Endodermal cell (in vitro differentiated cells): ENCODE measurements at regions not wholly inside any gene's neighbourhood (a gene's known extent, or its start where the extent isn't known, plus 50 kb on each side); places are given as distances from the start of the nearest gene placed in this dataset.

Experiments
- DNase-seq: peaks from one replicate; pipeline ENCODE4 v3.0.0-alpha.2; 2017
- H3K27ac ChIP-seq: 2 replicates; pipeline ENCODE4 v1.5.1; 2013; ENCODE audit warnings: mild to moderate bottlenecking, low read depth, low read length, moderate library complexity
- H3K27me3 ChIP-seq: 2 replicates; pipeline ENCODE4 v1.6.1; 2013; ENCODE audit warnings: mild to moderate bottlenecking, low read length, moderate library complexity; ENCODE audit not compliant: insufficient read depth, control insufficient read depth, poor library complexity, severe bottlenecking
- H3K36me3 ChIP-seq: 2 replicates; pipeline ENCODE4 v1.7.0; 2013; ENCODE audit warnings: mild to moderate bottlenecking, low read length, moderate library complexity; ENCODE audit not compliant: control insufficient read depth, insufficient read depth
- H3K4me1 ChIP-seq: one replicate; pipeline ENCODE4 v1.7.0; 2013; ENCODE audit warnings: low read length; ENCODE audit not compliant: control insufficient read depth, insufficient read depth
- H3K4me3 ChIP-seq: 2 replicates; pipeline ENCODE4 v1.5.1; 2013; ENCODE audit warnings: mild to moderate bottlenecking, low read length, moderate library complexity
- H3K9ac ChIP-seq: 2 replicates; pipeline ENCODE4 v1.6.1; 2013; ENCODE audit warnings: mild to moderate bottlenecking, low read length, moderate library complexity; ENCODE audit not compliant: poor library complexity, severe bottlenecking; ENCODE audit errors: extremely low read depth
- H3K9me3 ChIP-seq: 2 replicates; pipeline ENCODE4 v1.6.1; 2013; ENCODE audit warnings: mild to moderate bottlenecking, low read length, moderate library complexity; ENCODE audit not compliant: control insufficient read depth
- H3K27ac Mint-ChIP-seq: 2 replicates; pipeline ENCODE4 v1.8.0; 2020; ENCODE audit warnings: mixed read lengths
- H3K27me3 Mint-ChIP-seq: 2 replicates; pipeline ENCODE4 v1.8.0; 2021; ENCODE audit warnings: mild to moderate bottlenecking, mixed read lengths; ENCODE audit not compliant: insufficient read depth
- H3K36me3 Mint-ChIP-seq: 2 replicates; pipeline ENCODE4 v1.8.0; 2020; ENCODE audit warnings: low read depth, mixed read lengths
- H3K4me1 Mint-ChIP-seq: 2 replicates; pipeline ENCODE4 v1.8.0; 2020; ENCODE audit warnings: mixed read lengths
- H3K4me3 Mint-ChIP-seq: 2 replicates; pipeline ENCODE4 v1.8.0; 2020; ENCODE audit warnings: mild to moderate bottlenecking, moderate library complexity, mixed read lengths
- H3K9me3 Mint-ChIP-seq: 2 replicates; pipeline ENCODE4 v1.8.0; 2020; ENCODE audit warnings: mild to moderate bottlenecking, mixed read lengths
- WGBS, 2 experiments: methylation state at CpG; one replicate each; pipeline versions ENCODE4 v1.1.5 to v1.1.7; 2013; ENCODE audit warnings: missing lambda C conversion rate in 2 of 2, mixed read lengths in 1 of 2; ENCODE audit not compliant: insufficient coverage in 1 of 2, insufficient read length in 1 of 2; 5-methylcytosine and 5-hydroxymethylcytosine counted together
- TF ChIP-seq, protein P1 (sequence below): fragments of 200-600 bp; sonication (generic); conservative IDR thresholded peaks from 2 replicates; pipeline ENCODE4 v1.5.0; 2021; ENCODE audit warnings: antibody characterized with exemption, mild to moderate bottlenecking

DNA sequence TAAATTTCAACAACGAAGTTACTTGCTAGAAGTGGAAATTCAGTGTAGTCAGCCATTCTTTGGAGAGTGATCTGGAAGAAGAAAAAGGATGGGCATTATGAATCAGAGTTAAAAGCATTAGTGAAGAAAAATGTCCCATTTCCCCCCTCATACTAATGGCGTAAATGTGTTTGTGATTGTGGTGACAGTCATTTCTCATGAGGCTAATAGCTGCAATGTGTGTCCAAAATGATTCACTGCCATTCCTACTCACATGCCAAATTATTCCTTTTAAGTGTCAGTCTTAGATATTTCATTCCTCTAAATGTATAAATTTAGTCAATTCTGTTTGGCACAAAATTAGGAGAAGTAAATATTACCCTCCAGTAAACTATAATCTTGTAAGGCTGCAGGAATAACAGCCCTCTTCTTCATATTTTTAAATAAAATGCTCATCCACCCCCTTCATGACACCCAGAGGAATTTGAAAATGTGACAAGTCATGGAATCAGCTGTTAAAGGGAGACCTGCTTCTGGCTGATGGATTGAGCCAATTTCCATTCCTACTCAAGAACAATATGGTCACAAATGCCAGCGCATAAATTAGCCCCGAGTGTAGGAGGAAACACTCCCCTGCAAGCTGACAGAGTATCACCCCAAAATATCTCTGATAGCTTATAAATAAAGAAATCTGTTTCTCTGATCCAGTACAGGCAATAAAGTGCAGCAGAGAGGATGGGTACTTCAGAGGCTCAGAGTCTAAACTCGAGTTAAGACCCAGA is 912.3 kb upstream of the SEL1L start:
- Mint-ChIP-seq H3K9me3 (no peaks in the 10 kb centered on the region), H3K4me1 (no peaks in the 10 kb centered on the region), H3K27me3 (no peaks in the 10 kb centered on the region), H3K36me3 (no peaks in the 10 kb centered on the region), H3K4me3 (no peak overlapping the region), H3K27ac (no peak overlapping the region)
- no peaks in the 10 kb centered on the region for H3K27me3 ChIP-seq
- DNase-seq = no peak
- no peak overlapping the region for H3K27ac ChIP-seq
- H3K36me3 ChIP-seq = no peaks in the 10 kb centered on the region
- WGBS, 2 experiments = 71 to 94% methylated on average over 1 to 4 of the region's 5 CpGs
- no peak overlapping the region for H3K4me3 ChIP-seq
- TF ChIP-seq, protein P1, sequence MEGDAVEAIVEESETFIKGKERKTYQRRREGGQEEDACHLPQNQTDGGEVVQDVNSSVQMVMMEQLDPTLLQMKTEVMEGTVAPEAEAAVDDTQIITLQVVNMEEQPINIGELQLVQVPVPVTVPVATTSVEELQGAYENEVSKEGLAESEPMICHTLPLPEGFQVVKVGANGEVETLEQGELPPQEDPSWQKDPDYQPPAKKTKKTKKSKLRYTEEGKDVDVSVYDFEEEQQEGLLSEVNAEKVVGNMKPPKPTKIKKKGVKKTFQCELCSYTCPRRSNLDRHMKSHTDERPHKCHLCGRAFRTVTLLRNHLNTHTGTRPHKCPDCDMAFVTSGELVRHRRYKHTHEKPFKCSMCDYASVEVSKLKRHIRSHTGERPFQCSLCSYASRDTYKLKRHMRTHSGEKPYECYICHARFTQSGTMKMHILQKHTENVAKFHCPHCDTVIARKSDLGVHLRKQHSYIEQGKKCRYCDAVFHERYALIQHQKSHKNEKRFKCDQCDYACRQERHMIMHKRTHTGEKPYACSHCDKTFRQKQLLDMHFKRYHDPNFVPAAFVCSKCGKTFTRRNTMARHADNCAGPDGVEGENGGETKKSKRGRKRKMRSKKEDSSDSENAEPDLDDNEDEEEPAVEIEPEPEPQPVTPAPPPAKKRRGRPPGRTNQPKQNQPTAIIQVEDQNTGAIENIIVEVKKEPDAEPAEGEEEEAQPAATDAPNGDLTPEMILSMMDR = no peak
- H3K9me3 ChIP-seq = no peaks in the 10 kb centered on the region
- no peak overlapping the region for H3K9ac ChIP-seq
- H3K4me1 ChIP-seq = no peaks in the 10 kb centered on the region

DNA sequence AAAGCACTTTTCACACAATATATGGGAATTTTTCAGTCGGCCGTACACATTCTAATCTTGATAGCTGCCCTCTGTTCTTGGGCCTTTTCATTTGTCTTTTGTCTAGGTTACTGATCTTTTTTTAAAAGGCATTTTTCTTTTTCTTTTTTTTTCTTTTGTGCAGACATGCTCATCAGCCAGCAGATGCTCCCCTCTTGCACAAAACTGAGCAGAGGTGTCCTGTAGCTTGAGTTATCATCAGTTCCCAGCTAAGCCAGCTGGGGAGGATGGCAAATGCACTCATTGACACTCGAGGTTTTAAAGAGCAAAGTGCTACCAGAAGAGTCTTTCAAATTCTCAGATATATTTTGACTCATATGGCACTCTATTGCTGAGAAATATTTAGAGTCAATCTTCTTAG is 913.9 kb upstream of the SEL1L start:
- H3K9ac ChIP-seq = no peak overlapping the region
- H3K9me3 ChIP-seq = no peaks in the 10 kb centered on the region
- H3K4me3 ChIP-seq = no peak overlapping the region
- H3K4me1 ChIP-seq = no peaks in the 10 kb centered on the region
- Mint-ChIP-seq H3K27me3 (no peaks in the 10 kb centered on the region), H3K4me1 (no peaks in the 10 kb centered on the region), H3K9me3 (no peaks in the 10 kb centered on the region), H3K4me3 (no peak overlapping the region), H3K36me3 (no peaks in the 10 kb centered on the region), H3K27ac (no peak overlapping the region)
- no peaks in the 10 kb centered on the region for H3K27me3 ChIP-seq
- no peak overlapping the region for H3K27ac ChIP-seq
- 83 to 89% methylated on average over 2 to 3 of the region's 3 CpGs for WGBS, 2 experiments
- TF ChIP-seq, protein P1 = peak; percentile 61
- H3K36me3 ChIP-seq = no peaks in the 10 kb centered on the region
- DNase-seq = no peak

DNA sequence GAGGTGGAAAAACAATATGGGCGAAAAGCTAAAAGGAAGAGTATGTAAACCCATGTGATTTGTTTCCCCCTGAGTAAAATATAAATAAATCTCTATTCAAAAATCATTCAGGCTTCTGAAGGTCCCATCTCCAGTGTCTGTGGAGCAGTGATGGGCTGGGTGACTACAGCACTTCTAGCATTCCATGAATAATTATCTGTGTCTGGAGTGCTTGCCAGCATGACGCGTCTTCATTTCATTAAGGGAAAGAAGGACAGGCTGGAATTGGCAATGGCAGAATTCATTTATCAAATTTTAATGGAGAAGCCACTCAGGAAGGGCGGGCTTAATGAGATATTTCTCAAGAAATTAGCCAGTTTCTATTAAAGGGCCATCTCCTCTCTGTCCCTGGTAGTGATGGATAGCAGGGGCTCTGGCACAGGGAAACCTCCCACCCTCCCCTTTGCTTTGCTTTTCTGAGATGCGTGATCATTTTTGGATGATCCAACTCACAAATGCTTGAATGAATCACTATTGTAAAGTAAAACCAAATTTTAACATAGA is 916.3 kb upstream of the SEL1L start:
- H3K36me3 ChIP-seq = no peaks in the 10 kb centered on the region
- DNase-seq = no peak
- 83 to 95% methylated on average over 1 to 3 of the region's 5 CpGs for WGBS, 2 experiments
- Mint-ChIP-seq H3K4me1 (no peaks in the 10 kb centered on the region), H3K27ac (no peak overlapping the region), H3K4me3 (no peak overlapping the region), H3K27me3 (no peaks in the 10 kb centered on the region), H3K36me3 (no peaks in the 10 kb centered on the region), H3K9me3 (no peaks in the 10 kb centered on the region)
- no peak overlapping the region for H3K4me3 ChIP-seq
- H3K27me3 ChIP-seq = no peaks in the 10 kb centered on the region
- TF ChIP-seq, protein P1 = no peak
- H3K27ac ChIP-seq = no peak overlapping the region
- H3K9ac ChIP-seq = no peak overlapping the region
- H3K4me1 ChIP-seq = no peaks in the 10 kb centered on the region
- no peaks in the 10 kb centered on the region for H3K9me3 ChIP-seq
